ENCODE measurements at regions not wholly inside any gene's neighbourhood (a gene's known extent, or its start where the extent isn't known, plus 50 kb on each side); places are given as distances from the start of the nearest gene placed in this dataset.
"Not testable (repeated sequence)": the region's sequence is repeated elsewhere in the genome, so short reads cannot be mapped to it uniquely, and the experiment has no call there.

- not testable (repeated sequence) for H2AFZ ChIP-seq (ENCODE audit: low read depth); H3K36me3 ChIP-seq (ENCODE audit: insufficient read depth); H3K4me1 ChIP-seq (ENCODE audit: low read depth, poor library complexity, severe bottlenecking); H3K27me3 ChIP-seq (ENCODE audit: insufficient read depth, low read depth); H3K9ac ChIP-seq; H3K4me2 ChIP-seq; H3K27ac ChIP-seq; H3K4me3 ChIP-seq (IDR thresholded peaks at IDR 0.05; ENCODE audit: insufficient read depth, low read depth, low read length); H3K79me2 ChIP-seq (ENCODE audit: insufficient read depth, low read depth); H4K20me1 ChIP-seq (ENCODE audit: insufficient read depth)
These were observed 217.9 kb downstream of the TMEM121 start for GRCh38 chr14:105744213-105744787.

DNA sequence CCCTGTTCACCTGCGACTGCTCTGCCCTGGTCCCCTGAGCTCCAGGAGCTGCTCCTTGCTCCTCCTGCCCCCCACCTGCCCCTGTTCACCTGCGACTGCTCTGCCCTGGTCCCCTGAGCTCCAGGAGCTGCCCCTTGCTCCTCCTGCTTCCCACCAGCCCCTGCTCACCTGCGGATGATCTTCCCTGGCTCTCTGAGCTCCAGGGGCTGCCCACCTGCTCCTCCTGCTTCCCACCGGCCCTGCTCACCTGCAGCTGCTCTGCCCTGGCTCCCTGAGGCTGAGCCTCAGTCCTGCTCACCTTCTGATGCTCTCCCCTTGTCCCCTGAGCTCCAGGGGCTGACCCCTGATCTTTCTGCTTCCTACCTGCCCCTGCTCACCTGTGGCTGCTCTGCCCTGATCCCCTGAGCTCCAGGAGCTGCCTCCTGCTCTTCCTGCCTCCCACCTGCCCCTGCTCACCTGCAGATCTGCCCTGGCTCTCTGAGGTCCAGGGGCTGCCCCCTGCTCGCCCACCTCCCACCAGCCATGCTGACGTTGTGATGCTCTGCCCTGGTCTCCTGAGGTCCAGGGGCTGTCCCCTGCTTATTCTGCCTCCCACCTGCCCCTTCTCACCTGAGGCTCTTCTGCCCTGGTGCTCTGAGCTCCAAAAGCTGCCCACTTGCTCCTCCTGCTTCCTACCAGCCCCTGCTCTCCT lies 219.2 kb downstream of the TMEM121 start:
- H3K9ac ChIP-seq = no peak overlapping the region
- no peaks in the 10 kb centered on the region for H3K79me2 ChIP-seq (ENCODE audit: insufficient read depth, low read depth)
- no peak overlapping the region for H3K27ac ChIP-seq
- H2AFZ ChIP-seq (ENCODE audit: low read depth) = no peak overlapping the region
- H3K4me1 ChIP-seq (ENCODE audit: low read depth, poor library complexity, severe bottlenecking) = no peaks in the 10 kb centered on the region
- no peaks in the 10 kb centered on the region for H3K27me3 ChIP-seq (ENCODE audit: insufficient read depth, low read depth)
- no peaks in the 10 kb centered on the region for H3K36me3 ChIP-seq (ENCODE audit: insufficient read depth)
- no peak overlapping the region for H3K4me2 ChIP-seq
- no peaks in the 10 kb centered on the region for H4K20me1 ChIP-seq (ENCODE audit: insufficient read depth)
- TF ChIP-seq, protein P1, sequence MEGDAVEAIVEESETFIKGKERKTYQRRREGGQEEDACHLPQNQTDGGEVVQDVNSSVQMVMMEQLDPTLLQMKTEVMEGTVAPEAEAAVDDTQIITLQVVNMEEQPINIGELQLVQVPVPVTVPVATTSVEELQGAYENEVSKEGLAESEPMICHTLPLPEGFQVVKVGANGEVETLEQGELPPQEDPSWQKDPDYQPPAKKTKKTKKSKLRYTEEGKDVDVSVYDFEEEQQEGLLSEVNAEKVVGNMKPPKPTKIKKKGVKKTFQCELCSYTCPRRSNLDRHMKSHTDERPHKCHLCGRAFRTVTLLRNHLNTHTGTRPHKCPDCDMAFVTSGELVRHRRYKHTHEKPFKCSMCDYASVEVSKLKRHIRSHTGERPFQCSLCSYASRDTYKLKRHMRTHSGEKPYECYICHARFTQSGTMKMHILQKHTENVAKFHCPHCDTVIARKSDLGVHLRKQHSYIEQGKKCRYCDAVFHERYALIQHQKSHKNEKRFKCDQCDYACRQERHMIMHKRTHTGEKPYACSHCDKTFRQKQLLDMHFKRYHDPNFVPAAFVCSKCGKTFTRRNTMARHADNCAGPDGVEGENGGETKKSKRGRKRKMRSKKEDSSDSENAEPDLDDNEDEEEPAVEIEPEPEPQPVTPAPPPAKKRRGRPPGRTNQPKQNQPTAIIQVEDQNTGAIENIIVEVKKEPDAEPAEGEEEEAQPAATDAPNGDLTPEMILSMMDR (conservative IDR thresholded peaks at IDR 0.05; ENCODE audit: low read depth, low read length) = no peak
- no peak overlapping the region for H3K4me3 ChIP-seq (IDR thresholded peaks at IDR 0.05; ENCODE audit: insufficient read depth, low read depth, low read length)

DNA sequence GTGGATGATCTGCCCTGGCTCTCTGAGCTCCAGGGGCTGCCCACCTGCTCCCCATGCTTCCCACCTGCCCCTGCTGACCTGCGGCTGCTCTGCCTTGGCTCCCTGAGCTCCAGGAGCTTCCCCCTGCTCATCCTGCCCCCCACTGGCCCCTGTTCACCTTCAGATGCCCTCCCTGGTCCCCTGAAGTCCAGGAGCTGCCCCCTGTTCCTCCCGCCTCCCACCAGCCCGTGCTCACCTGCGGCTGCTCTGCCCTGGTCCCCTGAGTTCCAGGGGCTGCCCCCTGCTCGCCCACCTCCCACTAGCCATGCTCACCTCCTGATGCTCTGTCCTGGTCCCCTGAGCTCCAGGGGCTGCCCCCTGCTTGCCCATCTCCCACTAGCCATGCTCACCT lies 219.7 kb downstream of the TMEM121 start:
- no peak overlapping the region for H3K4me3 ChIP-seq (IDR thresholded peaks at IDR 0.05; ENCODE audit: insufficient read depth, low read depth, low read length)
- no peak overlapping the region for H3K9ac ChIP-seq
- H2AFZ ChIP-seq (ENCODE audit: low read depth) = no peak overlapping the region
- no peaks in the 10 kb centered on the region for H3K4me1 ChIP-seq (ENCODE audit: low read depth, poor library complexity, severe bottlenecking)
- no peaks in the 10 kb centered on the region for H4K20me1 ChIP-seq (ENCODE audit: insufficient read depth)
- no peak overlapping the region for H3K4me2 ChIP-seq
- no peaks in the 10 kb centered on the region for H3K36me3 ChIP-seq (ENCODE audit: insufficient read depth)
- TF ChIP-seq, protein P1 (conservative IDR thresholded peaks at IDR 0.05; ENCODE audit: low read depth, low read length) = no peak
- H3K27ac ChIP-seq = no peak overlapping the region
- no peaks in the 10 kb centered on the region for H3K27me3 ChIP-seq (ENCODE audit: insufficient read depth, low read depth)
- H3K79me2 ChIP-seq (ENCODE audit: insufficient read depth, low read depth) = no peaks in the 10 kb centered on the region

GRCh38 chr14:105746800-105747502 lies 220.6 kb downstream of the TMEM121 start:
- H3K36me3 ChIP-seq (ENCODE audit: insufficient read depth); H3K4me1 ChIP-seq (ENCODE audit: low read depth, poor library complexity, severe bottlenecking); H3K27ac ChIP-seq; H3K79me2 ChIP-seq (ENCODE audit: insufficient read depth, low read depth); H3K27me3 ChIP-seq (ENCODE audit: insufficient read depth, low read depth); H3K9ac ChIP-seq; H4K20me1 ChIP-seq (ENCODE audit: insufficient read depth); H3K4me2 ChIP-seq; H3K4me3 ChIP-seq (IDR thresholded peaks at IDR 0.05; ENCODE audit: insufficient read depth, low read depth, low read length); H2AFZ ChIP-seq (ENCODE audit: low read depth): not testable (repeated sequence)

DNA sequence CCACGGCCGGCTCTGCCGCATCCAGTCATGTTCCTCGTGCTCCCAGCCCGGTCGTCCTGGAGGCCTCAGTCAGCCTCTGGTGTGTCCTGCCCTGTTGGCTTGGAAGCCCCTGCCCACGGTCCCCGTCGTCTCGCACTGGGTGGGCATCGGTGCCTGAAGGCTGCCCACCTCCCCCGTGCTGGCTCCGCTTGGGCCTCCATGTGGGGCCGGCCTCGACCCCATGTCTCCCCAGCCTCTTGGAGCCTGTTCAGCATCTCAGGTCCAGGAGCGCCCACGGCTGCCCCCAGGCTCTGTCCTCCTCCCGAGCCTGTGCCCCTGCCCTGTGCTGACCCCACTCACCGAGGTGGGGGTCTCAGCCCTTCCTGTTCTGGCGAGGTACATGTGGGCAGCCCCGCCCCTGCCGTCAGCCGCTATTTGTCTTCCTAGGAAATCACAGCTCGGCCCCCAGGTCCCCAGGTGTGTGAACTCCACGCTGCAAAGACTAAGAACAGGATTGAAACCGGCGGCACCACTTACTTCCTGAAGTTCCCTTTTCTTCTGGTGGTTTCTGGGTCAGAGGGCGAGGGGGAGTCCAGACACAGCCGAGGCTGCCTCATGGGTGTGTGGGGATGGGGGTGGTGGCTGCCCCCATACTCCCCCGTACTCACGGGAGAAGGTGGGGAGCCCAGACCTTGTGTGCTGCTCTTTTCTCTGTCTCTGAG lies 221.3 kb downstream of the TMEM121 start:
- H3K9ac ChIP-seq; H3K4me3 ChIP-seq (IDR thresholded peaks at IDR 0.05; ENCODE audit: insufficient read depth, low read depth, low read length): not testable (repeated sequence)

More for the DNA sequence above, 221.3 kb downstream of the TMEM121 start:
- H3K36me3 ChIP-seq (ENCODE audit: insufficient read depth); H3K4me2 ChIP-seq; H3K4me1 ChIP-seq (ENCODE audit: low read depth, poor library complexity, severe bottlenecking); H3K27ac ChIP-seq; H3K27me3 ChIP-seq (ENCODE audit: insufficient read depth, low read depth); H3K79me2 ChIP-seq (ENCODE audit: insufficient read depth, low read depth); H4K20me1 ChIP-seq (ENCODE audit: insufficient read depth); H2AFZ ChIP-seq (ENCODE audit: low read depth): not testable (repeated sequence)
